ENCODE measurements at regions not wholly inside any gene's neighbourhood (a gene's known extent, or its start where the extent isn't known, plus 50 kb on each side); places are given as distances from the start of the nearest gene placed in this dataset.
A peak's percentile ranks its signal among the peaks of the same experiment; 100 is the strongest.

GRCh38 chr12:107144441-107144840, 51.1 kb upstream of the CRY1 start:
- no peak overlapping the region for H3K9ac ChIP-seq (ENCODE audit: insufficient read depth, low read length)
- DNase-seq (ENCODE audit: low read depth in 2 of 2) = no peak
- H3K36me3 ChIP-seq (ENCODE audit: control insufficient read depth, insufficient read depth, low read length) = no peaks in the 10 kb centered on the region
- no peaks in the 10 kb centered on the region for H4K20me1 ChIP-seq (ENCODE audit: control insufficient read depth, extremely low read depth, insufficient read depth, low read length)
- no peak overlapping the region for H3K27ac ChIP-seq (ENCODE audit: insufficient read depth, low read length)
- H3K79me2 ChIP-seq (ENCODE audit: control insufficient read depth, insufficient read depth, low read length) = no peaks in the 10 kb centered on the region
- no peaks in the 10 kb centered on the region for H3K4me1 ChIP-seq (ENCODE audit: control insufficient read depth, extremely low read depth, insufficient read depth, low read length)
- no peak for TF ChIP-seq EZH2 (IDR thresholded peaks at IDR 0.05; ENCODE audit: low read length, missing control alignments)
- TF ChIP-seq CTCF (conservative IDR thresholded peaks at IDR 0.05 in 1 of 2, IDR thresholded peaks at IDR 0.05 in 1 of 2; ENCODE audit: low read depth in 1 of 2, low read length in 2 of 2) = no peak
- no peak overlapping the region for H3K4me2 ChIP-seq (ENCODE audit: extremely low read depth, insufficient read depth, low read length)
- H3K9me3 ChIP-seq (ENCODE audit: control insufficient read depth, insufficient read depth, low read depth, low read length) = no peaks in the 10 kb centered on the region
- H3K27me3 ChIP-seq (ENCODE audit: control insufficient read depth, insufficient read depth, low read length) = no peaks in the 10 kb centered on the region
- no peak overlapping the region for H2AFZ ChIP-seq (ENCODE audit: low read length)
- H3K4me3 ChIP-seq (replicated peaks in 1 of 4; ENCODE audit: control extremely low read depth in 1 of 4, insufficient read depth in 1 of 4, low read depth in 3 of 4, low read length in 4 of 4) = no peak overlapping the region

- TF ChIP-seq CTCF (conservative IDR thresholded peaks at IDR 0.05 in 1 of 2, IDR thresholded peaks at IDR 0.05 in 1 of 2; ENCODE audit: low read depth in 1 of 2, low read length in 2 of 2) (no peak), EZH2 (IDR thresholded peaks at IDR 0.05; ENCODE audit: low read length, missing control alignments) (no peak)
- Histone ChIP-seq H3K36me3 (ENCODE audit: control insufficient read depth, insufficient read depth, low read length) (no peaks in the 10 kb centered on the region), H4K20me1 (ENCODE audit: control insufficient read depth, extremely low read depth, insufficient read depth, low read length) (no peaks in the 10 kb centered on the region), H3K9me3 (ENCODE audit: control insufficient read depth, insufficient read depth, low read depth, low read length) (no peaks in the 10 kb centered on the region), H3K27me3 (ENCODE audit: control insufficient read depth, insufficient read depth, low read length) (no peaks in the 10 kb centered on the region), H3K79me2 (ENCODE audit: control insufficient read depth, insufficient read depth, low read length) (no peaks in the 10 kb centered on the region), H2AFZ (ENCODE audit: low read length) (no peak overlapping the region), H3K4me3 (replicated peaks in 1 of 4; ENCODE audit: control extremely low read depth in 1 of 4, insufficient read depth in 1 of 4, low read depth in 3 of 4, low read length in 4 of 4) (no peak overlapping the region), H3K4me1 (ENCODE audit: control insufficient read depth, extremely low read depth, insufficient read depth, low read length) (no peaks in the 10 kb centered on the region), H3K4me2 (ENCODE audit: extremely low read depth, insufficient read depth, low read length) (no peak overlapping the region), H3K27ac (ENCODE audit: insufficient read depth, low read length) (no peak overlapping the region), H3K9ac (ENCODE audit: insufficient read depth, low read length) (no peak overlapping the region)
- DNase-seq (ENCODE audit: low read depth in 2 of 2) = peak in 1 of 2 donors; percentile 25
These were observed 51.6 kb upstream of the CRY1 start for GRCh38 chr12:107144990-107145389.

GRCh38 chr12:107145397-107145796, 52.0 kb upstream of the CRY1 start:
- Histone ChIP-seq H2AFZ (ENCODE audit: low read length) (no peak overlapping the region), H3K9ac (ENCODE audit: insufficient read depth, low read length) (no peak overlapping the region), H3K4me3 (replicated peaks in 1 of 4; ENCODE audit: control extremely low read depth in 1 of 4, insufficient read depth in 1 of 4, low read depth in 3 of 4, low read length in 4 of 4) (no peak overlapping the region), H4K20me1 (ENCODE audit: control insufficient read depth, extremely low read depth, insufficient read depth, low read length) (no peaks in the 10 kb centered on the region), H3K4me2 (ENCODE audit: extremely low read depth, insufficient read depth, low read length) (no peak overlapping the region), H3K36me3 (ENCODE audit: control insufficient read depth, insufficient read depth, low read length) (no peaks in the 10 kb centered on the region), H3K27ac (ENCODE audit: insufficient read depth, low read length) (no peak overlapping the region), H3K27me3 (ENCODE audit: control insufficient read depth, insufficient read depth, low read length) (no peaks in the 10 kb centered on the region), H3K9me3 (ENCODE audit: control insufficient read depth, insufficient read depth, low read depth, low read length) (no peaks in the 10 kb centered on the region), H3K79me2 (ENCODE audit: control insufficient read depth, insufficient read depth, low read length) (no peaks in the 10 kb centered on the region), H3K4me1 (ENCODE audit: control insufficient read depth, extremely low read depth, insufficient read depth, low read length) (no peaks in the 10 kb centered on the region)
- DNase-seq (ENCODE audit: low read depth in 2 of 2) = peak in 1 of 2 donors; percentile 66
- TF ChIP-seq EZH2 (IDR thresholded peaks at IDR 0.05; ENCODE audit: low read length, missing control alignments) (no peak), CTCF (conservative IDR thresholded peaks at IDR 0.05 in 1 of 2, IDR thresholded peaks at IDR 0.05 in 1 of 2; ENCODE audit: low read depth in 1 of 2, low read length in 2 of 2) (no peak)

Measured in fibroblast of lung (primary cell).